PC-9 (cell line): ENCODE measurements at regions not wholly inside any gene's neighbourhood (a gene's known extent, or its start where the extent isn't known, plus 50 kb on each side); places are given as distances from the start of the nearest gene placed in this dataset.

Experiments used
- BruUV-seq: library from RNA; stranded (reverse); fragments of 400-500 nt; replicated peaks from 2 replicates; lab custom pipeline; 2021; lab: Mats Ljungman, UMichigan
- CTCF ChIA-PET: fragments of 300-600 bp; sonication (Branson Sonifier 250); formaldehyde crosslinking; loops from one replicate; lab custom pipeline; 2022; ENCODE audit warnings: antibody characterized with exemption; lab: Charles Lee
- POLR2A ChIA-PET: fragments of 300-600 bp; sonication (Branson Sonifier 250); formaldehyde crosslinking; loops from one replicate; lab custom pipeline; 2022; ENCODE audit warnings: antibody characterized with exemption; ENCODE audit not compliant: unreplicated experiment; lab: Charles Lee
- DNase-seq, 2 experiments: peaks; one replicate each; pipeline versions ENCODE4 v3.0.0 to v3.0.0-alpha.2; 2015 to 2022; ENCODE audit warnings: mixed read lengths in 1 of 2
- H2AFZ ChIP-seq: fragments of 200-600 bp; sonication (generic); 2 replicates; pipeline ENCODE4 v1.8.1; 2017; ENCODE audit warnings: antibody characterized with exemption
- H3F3A ChIP-seq: fragments of 200-600 bp; sonication (generic); 2 replicates; pipeline ENCODE4 v1.8.1; 2017; ENCODE audit warnings: antibody characterized with exemption, mild to moderate bottlenecking, low read depth; ENCODE audit not compliant: insufficient read depth
- H3K27ac ChIP-seq: fragments of 200-600 bp; sonication (generic); 2 replicates; pipeline ENCODE4 v1.6.1; 2016; ENCODE audit warnings: mixed run types
- H3K27me3 ChIP-seq: fragments of 200-600 bp; sonication (generic); 2 replicates; pipeline ENCODE4 v1.6.1; 2016; ENCODE audit warnings: low read depth, mixed run types; ENCODE audit not compliant: insufficient read depth
- H3K36me3 ChIP-seq: fragments of 200-600 bp; sonication (generic); 2 replicates; pipeline ENCODE4 v1.6.1; 2016; ENCODE audit warnings: low read depth, mixed run types
- H3K4me1 ChIP-seq: fragments of 200-600 bp; sonication (generic); replicated peaks from 2 replicates; pipeline ENCODE4 v1.6.1; 2016; ENCODE audit warnings: mixed run types; ENCODE audit not compliant: insufficient read depth
- H3K4me2 ChIP-seq: fragments of 200-600 bp; sonication (generic); 2 replicates; pipeline ENCODE4 v1.6.1; 2017; ENCODE audit warnings: mixed run types
- H3K4me3 ChIP-seq: fragments of 200-600 bp; sonication (generic); 2 replicates; pipeline ENCODE4 v1.6.1; 2016; ENCODE audit warnings: mixed run types
- H3K79me2 ChIP-seq: fragments of 200-600 bp; sonication (generic); 2 replicates; pipeline ENCODE4 v1.6.1; 2017; ENCODE audit warnings: low read depth, mixed run types
- H3K9me2 ChIP-seq: fragments of 200-600 bp; sonication (generic); 2 replicates; pipeline ENCODE4 v1.8.1; 2017; ENCODE audit warnings: mild to moderate bottlenecking; ENCODE audit not compliant: insufficient read depth
- H3K9me3 ChIP-seq: fragments of 200-600 bp; sonication (generic); 2 replicates; pipeline ENCODE4 v1.8.1; 2016; ENCODE audit warnings: low read depth; ENCODE audit not compliant: insufficient read depth
- H4K20me1 ChIP-seq: fragments of 200-600 bp; sonication (generic); 2 replicates; pipeline ENCODE4 v1.8.1; 2017; ENCODE audit not compliant: insufficient read depth
- EZH2 ChIP-seq: fragments of 200-600 bp; sonication (generic); IDR thresholded peaks from 2 replicates; pipeline ENCODE4 v1.8.0; 2017; ENCODE audit warnings: antibody characterized with exemption, low read depth
- intact Hi-C: fragments of 100-400 bp; cut with micrococcal nuclease; formaldehyde crosslinking; loops from one replicate; pipeline ENCODE4 v1.10.0; 2022; ENCODE audit not compliant: unreplicated experiment
- TF ChIP-seq, protein P1 (sequence below): fragments of 200-600 bp; sonication (generic); conservative IDR thresholded peaks from 2 replicates; pipeline ENCODE4 v1.6.1; 2017; ENCODE audit warnings: mixed run types, antibody characterized with exemption, mild to moderate bottlenecking, moderate library complexity

DNA sequence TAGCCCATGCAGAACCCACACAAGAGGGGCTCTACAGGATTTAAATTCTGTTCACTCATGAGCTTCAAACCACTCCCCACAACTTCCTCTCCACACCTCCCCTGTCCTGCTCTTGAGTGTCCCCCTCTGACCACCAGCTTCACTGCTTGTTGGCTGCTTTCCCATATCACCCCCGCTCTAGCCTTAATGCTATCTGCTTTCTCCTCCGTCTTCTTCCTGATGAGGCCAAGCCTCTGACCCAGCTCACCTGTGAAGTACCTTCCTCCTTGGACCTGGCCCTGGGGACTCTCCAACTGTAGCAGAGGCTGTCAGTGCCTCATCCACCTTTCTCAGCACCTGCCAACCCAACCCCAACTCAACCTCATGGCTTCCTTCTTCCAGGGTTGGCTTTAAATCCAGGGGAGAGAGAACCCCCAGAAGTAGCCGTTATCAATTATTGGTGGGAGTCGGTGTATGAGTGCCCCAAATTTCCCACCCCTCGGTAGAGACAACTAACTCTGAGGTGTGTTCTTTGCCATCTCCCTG, 174.8 kb downstream of the MINAR1 start:
- ChIA-PET POLR2A (no interaction called here), CTCF (no interaction called here)
- no peak for DNase-seq
- no peak overlapping the region for H3K4me2 ChIP-seq
- no peak overlapping the region for H3K27ac ChIP-seq
- no peaks in the 10 kb centered on the region for H3K36me3 ChIP-seq
- no peaks in the 10 kb centered on the region for H4K20me1 ChIP-seq
- intact Hi-C loops, result no loop called here
- no peak overlapping the region for H3K4me3 ChIP-seq
- no peaks in the 10 kb centered on the region for H3K79me2 ChIP-seq
- peaks cover 87% of the 10 kb centered on the region for H3K27me3 ChIP-seq
- H2AFZ ChIP-seq, result no peak overlapping the region
- TF ChIP-seq, protein P1, sequence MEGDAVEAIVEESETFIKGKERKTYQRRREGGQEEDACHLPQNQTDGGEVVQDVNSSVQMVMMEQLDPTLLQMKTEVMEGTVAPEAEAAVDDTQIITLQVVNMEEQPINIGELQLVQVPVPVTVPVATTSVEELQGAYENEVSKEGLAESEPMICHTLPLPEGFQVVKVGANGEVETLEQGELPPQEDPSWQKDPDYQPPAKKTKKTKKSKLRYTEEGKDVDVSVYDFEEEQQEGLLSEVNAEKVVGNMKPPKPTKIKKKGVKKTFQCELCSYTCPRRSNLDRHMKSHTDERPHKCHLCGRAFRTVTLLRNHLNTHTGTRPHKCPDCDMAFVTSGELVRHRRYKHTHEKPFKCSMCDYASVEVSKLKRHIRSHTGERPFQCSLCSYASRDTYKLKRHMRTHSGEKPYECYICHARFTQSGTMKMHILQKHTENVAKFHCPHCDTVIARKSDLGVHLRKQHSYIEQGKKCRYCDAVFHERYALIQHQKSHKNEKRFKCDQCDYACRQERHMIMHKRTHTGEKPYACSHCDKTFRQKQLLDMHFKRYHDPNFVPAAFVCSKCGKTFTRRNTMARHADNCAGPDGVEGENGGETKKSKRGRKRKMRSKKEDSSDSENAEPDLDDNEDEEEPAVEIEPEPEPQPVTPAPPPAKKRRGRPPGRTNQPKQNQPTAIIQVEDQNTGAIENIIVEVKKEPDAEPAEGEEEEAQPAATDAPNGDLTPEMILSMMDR, result no peak
- no peak for TF ChIP-seq EZH2
- 0 out of 2 replicates have a peak, but pooled peaks cover 4% of the 10 kb centered on the region for H3K9me3 ChIP-seq
- H3K4me1 ChIP-seq, result no peaks in the 10 kb centered on the region
- H3K9me2 ChIP-seq, result no peaks in the 10 kb centered on the region
- no TSS peak for BruUV-seq
- H3F3A ChIP-seq, result no peaks in the 10 kb centered on the region

DNA sequence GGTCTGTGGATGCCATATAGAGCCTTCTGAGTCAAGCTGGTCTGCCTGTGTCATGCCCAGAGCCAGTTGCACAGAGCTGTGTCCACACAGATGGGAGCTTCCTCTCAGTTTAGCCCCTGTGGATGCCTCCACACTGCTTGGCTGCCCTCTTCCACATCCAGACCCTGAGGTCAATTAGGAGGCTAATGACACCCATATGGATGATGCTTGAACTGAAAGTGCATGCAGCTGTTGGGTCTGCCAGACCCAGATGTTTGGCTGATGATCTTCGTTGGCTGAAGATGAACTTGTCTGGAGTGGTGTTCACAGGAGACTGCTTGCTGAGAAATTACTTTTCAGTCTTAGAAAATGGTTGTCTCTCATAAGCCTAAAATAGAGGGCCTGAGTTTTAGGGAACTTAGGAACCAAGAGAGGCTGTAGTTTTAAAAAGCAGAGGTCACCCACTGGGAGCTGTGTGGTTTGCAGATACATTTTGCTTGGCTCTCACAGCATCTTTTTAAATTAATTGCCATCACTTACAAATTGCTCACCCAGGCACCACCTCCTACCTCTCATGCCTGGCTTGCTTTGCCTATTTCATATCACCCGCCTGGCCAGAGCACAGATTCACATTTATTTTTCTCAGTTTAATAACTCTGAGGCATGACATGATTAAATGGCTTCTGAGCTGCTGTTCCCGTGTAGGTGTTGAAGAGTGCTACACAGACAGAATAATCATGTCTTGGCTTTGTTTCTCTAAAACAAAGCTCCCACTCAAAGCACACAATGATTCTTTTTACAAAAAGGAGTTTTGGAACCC, 176.1 kb downstream of the MINAR1 start:
- Histone ChIP-seq H3K4me1 (no peaks in the 10 kb centered on the region), H3K4me3 (no peak overlapping the region), H3K4me2 (no peak overlapping the region), H3F3A (no peaks in the 10 kb centered on the region), H2AFZ (no peak overlapping the region), H3K79me2 (no peaks in the 10 kb centered on the region), H3K36me3 (no peaks in the 10 kb centered on the region), H3K9me2 (no peaks in the 10 kb centered on the region), H3K27ac (no peak overlapping the region), H3K27me3 (peaks cover 84% of the 10 kb centered on the region), H4K20me1 (no peaks in the 10 kb centered on the region), H3K9me3 (0 out of 2 replicates have a peak, but pooled peaks cover 4% of the 10 kb centered on the region)
- intact Hi-C loops, result no loop called here
- ChIA-PET CTCF (no interaction called here), POLR2A (interaction anchor here (0.6 kb wide), 1 partner anchor 55 kb away, joined by 11 read pairs; no protein-coding TSS in a partner anchor)
- no peak for DNase-seq
- TF ChIP-seq, protein P1, result no peak
- no peak for TF ChIP-seq EZH2
- no TSS peak for BruUV-seq

DNA sequence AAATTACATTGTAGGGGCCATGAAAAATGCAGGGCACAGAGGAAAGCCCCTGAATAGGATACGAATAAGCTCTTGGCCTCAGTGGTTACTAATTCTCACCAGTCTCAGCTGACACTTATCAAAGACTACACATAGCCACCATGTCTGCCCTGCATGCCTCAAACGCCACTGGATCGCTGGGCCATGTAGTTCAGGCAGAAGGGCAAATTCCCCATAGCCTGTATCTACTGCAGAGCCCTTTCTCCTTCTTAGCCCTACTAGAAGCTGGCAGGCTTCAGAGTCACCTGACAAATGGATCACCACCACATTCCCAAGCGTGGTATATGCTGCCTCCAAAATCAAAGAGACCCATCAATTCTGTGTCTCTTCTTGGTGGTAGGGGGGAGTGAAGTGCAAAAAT, 177.4 kb downstream of the MINAR1 start:
- peaks cover 83% of the 10 kb centered on the region for H3K27me3 ChIP-seq
- POLR2A ChIA-PET, result no interaction called here
- H3K4me3 ChIP-seq, result no peak overlapping the region
- CTCF ChIA-PET, result no interaction called here
- H3F3A ChIP-seq, result no peaks in the 10 kb centered on the region
- H2AFZ ChIP-seq, result no peak overlapping the region
- H4K20me1 ChIP-seq, result no peaks in the 10 kb centered on the region
- H3K9me3 ChIP-seq, result 0 out of 2 replicates have a peak, but pooled peaks cover 4% of the 10 kb centered on the region
- no peaks in the 10 kb centered on the region for H3K79me2 ChIP-seq
- no peaks in the 10 kb centered on the region for H3K9me2 ChIP-seq
- TF ChIP-seq, protein P1, result no peak
- no peak for TF ChIP-seq EZH2
- intact Hi-C loops, result no loop called here
- no peak overlapping the region for H3K4me2 ChIP-seq
- H3K36me3 ChIP-seq, result no peaks in the 10 kb centered on the region
- no peak overlapping the region for H3K27ac ChIP-seq
- no peak for DNase-seq
- no TSS peak for BruUV-seq
- no peaks in the 10 kb centered on the region for H3K4me1 ChIP-seq
